ENCODE measurements at regions not wholly inside any gene's neighbourhood (a gene's known extent, or its start where the extent isn't known, plus 50 kb on each side); places are given as distances from the start of the nearest gene placed in this dataset.

DNA sequence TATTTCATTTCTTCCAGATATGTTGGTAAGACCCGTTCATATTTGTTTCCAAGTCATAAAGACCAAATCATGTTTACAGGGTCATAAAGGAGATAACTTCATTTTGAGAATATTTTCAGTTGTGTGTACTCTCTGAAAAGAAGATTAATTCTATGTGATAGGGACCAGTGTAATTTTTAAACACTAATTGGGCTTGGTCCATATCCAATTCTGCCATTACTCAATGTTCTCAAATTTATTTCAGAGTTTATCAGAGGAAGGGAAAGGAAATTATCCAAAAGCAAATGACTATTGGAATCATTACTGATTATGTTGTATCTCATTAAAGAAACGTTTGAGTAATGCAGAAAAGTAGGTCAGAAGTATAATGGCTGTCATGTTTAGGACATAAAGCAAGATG lies 126.8 kb upstream of the DCN start:
- no peak for TF ChIP-seq EZH2 (IDR thresholded peaks at IDR 0.05; ENCODE audit: borderline replicate concordance, low read length)
- TF ChIP-seq, protein P1, sequence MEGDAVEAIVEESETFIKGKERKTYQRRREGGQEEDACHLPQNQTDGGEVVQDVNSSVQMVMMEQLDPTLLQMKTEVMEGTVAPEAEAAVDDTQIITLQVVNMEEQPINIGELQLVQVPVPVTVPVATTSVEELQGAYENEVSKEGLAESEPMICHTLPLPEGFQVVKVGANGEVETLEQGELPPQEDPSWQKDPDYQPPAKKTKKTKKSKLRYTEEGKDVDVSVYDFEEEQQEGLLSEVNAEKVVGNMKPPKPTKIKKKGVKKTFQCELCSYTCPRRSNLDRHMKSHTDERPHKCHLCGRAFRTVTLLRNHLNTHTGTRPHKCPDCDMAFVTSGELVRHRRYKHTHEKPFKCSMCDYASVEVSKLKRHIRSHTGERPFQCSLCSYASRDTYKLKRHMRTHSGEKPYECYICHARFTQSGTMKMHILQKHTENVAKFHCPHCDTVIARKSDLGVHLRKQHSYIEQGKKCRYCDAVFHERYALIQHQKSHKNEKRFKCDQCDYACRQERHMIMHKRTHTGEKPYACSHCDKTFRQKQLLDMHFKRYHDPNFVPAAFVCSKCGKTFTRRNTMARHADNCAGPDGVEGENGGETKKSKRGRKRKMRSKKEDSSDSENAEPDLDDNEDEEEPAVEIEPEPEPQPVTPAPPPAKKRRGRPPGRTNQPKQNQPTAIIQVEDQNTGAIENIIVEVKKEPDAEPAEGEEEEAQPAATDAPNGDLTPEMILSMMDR (IDR thresholded peaks at IDR 0.05; ENCODE audit: low read length), result no peak
